Stimulated activated CD8-positive, alpha-beta memory T cell treated with anti-CD3 and anti-CD28 coated beads, Interleukin-4, amount 100 ng/mL, for 4 hours (primary cell): ENCODE measurements at regions not wholly inside any gene's neighbourhood (a gene's known extent, or its start where the extent isn't known, plus 50 kb on each side); places are given as distances from the start of the nearest gene placed in this dataset.
"Not testable (repeated sequence)": the region's sequence is repeated elsewhere in the genome, so short reads cannot be mapped to it uniquely, and the experiment has no call there.

Source experiments
- DNase-seq, 2 donors: peaks; one replicate each; pipeline ENCODE4 v3.0.0-alpha.2; 2020; ENCODE audit warnings: low read depth in 2 of 2, low spot score in 1 of 2

DNA sequence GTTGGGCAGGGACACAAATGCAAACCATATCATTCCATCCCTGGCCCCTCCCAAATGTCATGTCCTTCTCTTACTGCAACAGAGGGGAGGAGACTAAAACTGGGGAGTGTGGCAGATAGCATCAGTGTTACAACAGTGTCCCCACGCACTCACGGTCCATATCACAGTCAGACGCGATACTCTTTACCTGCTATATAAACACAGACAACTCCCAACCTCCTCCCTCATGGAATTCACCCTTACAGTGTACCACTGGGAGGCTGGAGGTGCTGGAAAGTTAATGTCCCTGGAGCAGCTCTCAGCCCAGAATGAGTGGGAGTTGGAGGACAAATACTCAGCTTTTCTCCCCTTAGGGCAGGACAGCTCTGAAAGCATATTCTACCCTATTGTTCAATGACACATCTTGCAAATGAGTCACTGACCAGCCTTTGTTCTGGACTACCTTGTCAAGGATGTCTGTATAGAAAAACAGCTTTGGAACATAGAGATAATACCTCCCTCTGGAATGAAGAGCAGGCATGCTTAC lies 445.9 kb downstream of the SETD4 start:
- DNase-seq: no peak

GRCh38 chr21:35611708-35612132 lies 448.6 kb downstream of the SETD4 start:
- DNase-seq: no peak

DNA sequence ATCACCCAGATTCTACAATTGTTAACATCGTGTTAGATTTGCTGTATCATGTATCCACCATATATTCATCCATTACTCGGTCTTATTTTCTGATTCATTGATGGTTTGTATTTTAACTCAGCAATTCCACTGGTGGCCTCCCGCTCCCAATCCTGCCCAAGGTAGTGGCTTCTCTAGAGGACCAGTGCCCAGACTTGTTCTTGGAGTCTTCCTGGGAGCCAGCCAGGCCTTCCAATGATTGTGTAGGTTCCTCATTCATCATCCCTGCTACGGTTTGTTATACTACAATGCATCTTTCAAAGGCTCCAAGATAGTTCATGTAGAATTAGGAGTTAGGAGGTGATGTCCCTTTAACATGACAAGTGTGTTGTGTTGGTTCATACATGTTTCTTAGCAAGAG lies 451.1 kb downstream of the SETD4 start:
- no peak for DNase-seq

- no peak for DNase-seq
Measured at GRCh38 chr21:35607406-35607805, 452.9 kb downstream of the SETD4 start.

- no peak for DNase-seq
Measured at GRCh38 chr21:35606578-35606977, 453.7 kb downstream of the SETD4 start.

DNA sequence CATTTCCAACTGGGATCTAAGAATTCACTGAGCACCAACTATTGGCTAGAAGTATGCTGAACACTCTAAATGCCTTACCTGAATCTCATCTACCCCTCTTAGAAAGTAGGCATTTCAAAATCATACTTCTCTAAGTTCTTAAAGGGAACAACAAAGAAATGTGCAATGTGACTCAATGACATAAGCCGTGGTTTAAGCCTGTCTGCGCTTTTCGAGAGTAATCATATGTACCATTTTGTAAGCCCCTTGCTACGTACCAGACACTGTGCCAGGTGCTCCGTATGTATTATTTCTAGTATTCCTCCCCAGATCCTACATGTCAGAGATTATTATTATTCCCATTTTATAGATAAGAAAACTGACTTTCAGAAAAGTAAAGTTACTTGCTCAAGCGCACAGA lies 454.2 kb downstream of the SETD4 start:
- no peak for DNase-seq

- DNase-seq: no peak
Measured at GRCh38 chr21:35603494-35603893, 456.8 kb downstream of the SETD4 start.

DNA sequence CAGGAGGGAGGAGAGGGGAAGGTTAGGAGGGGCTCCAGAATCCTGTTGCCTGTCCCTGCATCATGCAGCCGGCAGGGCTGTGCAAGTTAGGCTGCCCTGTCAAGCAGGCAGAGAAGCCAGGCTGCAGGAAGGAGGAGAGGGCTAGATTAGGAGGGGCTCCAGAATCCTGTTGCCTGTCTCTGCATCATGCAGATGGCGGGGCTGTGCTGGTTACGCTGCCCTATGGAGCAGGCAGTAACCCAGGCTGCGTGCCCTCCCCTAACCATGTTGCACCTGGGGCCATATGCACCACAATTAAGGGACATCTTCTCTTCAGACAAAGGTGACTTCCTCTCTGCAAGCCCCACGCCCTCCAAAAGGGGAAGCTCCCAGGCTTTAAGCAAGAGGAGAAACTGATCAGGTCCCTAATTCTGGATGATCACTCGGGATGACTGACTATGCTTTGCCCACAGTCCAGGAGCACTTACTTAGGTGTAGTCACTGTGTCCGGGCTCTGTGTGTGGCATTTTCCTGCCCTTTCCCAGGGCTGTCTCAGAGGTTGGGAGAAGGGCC lies 457.4 kb downstream of the SETD4 start:
- DNase-seq: no peak

- no peak for DNase-seq
Measured at GRCh38 chr21:35601211-35601610, 459.1 kb downstream of the SETD4 start.

DNA sequence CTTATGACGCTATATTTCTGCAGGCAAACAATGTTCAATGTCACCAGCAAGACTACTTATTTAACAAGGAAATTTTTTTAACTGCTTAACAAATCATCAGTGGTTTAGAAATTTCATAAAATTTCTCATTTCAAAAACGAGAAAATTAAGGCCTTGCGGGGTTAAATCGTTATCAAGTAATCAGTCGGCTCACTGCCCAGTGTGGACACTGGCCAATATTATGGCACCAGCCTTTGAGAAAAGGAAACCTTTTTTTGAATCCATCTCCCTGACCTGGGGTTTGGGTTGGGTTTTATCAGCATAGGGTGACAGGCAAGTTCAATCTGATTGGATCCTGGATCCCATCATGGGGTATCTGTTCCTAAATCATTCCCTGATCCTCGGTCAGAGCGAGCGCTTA lies 461.2 kb downstream of the SETD4 start:
- no peak for DNase-seq

DNA sequence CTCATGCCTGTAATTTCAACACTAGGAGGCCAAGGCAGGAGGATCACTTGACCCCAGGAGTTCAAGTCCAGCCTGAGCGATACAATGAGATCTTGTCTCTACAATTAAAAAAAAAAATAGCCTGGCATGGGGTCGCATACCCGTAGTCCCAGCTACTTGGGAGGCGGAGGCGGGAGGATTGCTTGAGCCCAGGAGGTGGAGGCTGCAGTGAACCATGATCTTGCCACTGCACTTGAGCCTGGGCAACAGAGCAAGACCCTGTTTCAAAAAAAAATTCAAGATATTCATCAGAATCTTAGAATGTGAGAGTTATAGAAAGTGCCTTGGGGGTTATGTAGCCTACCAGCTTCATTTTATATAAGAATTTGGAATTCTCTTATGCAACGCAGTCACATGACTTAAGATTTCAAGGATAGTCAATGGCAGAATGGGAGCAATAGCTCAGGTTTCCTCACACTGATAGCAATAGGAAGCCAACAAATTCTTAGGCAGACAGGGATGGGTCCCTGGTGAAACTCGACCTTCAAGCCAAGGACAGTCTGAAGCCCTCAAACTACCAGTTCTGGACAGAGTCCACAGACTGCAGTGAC lies 462.5 kb downstream of the SETD4 start:
- DNase-seq: no peak

DNA sequence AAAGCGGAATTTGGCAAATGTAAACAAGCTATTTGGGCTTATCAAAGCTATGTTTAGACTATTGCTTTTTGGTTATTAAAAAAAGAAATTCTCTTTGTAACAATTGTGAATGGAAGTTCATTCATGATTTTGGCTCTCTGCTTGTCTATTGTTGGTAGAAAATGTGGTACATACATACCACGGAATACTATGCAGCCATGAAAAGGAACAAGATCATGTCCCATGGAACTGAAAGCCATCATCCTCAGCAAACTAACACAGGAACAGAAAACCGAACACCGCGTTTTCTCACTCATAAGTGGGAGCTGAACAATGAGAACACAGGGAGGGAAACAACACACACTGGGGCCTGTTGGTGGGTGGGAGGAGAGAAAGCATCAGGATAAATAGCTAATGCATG lies 465.4 kb downstream of the SETD4 start:
- DNase-seq: no peak

- no peak for DNase-seq
Measured at GRCh38 chr21:35593000-35593502, 467.3 kb downstream of the SETD4 start.

GRCh38 chr21:35590284-35590683 lies 470.0 kb downstream of the SETD4 start:
- not testable (repeated sequence) for DNase-seq

GRCh38 chr21:35587841-35588380 lies 472.4 kb downstream of the SETD4 start:
- DNase-seq: no peak

DNA sequence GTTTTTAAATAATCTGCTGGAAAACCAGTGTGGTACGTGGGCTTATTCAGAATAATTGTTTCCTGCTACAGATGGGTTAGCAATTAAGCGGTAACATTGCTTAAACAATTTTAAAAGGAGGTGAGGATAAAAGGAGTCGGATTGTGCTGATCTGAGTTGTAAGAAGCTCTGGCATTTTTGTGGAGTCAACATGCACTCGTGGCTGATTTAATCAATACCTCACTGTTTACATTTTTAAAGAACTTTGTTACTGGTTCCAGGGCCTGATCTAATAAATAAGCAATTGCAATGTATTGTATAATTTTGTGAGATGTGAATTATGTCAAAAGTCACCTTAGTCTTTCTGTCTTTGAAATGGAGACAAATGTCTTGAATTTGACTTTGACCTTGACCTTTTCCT lies 474.0 kb downstream of the SETD4 start:
- DNase-seq: no peak

DNA sequence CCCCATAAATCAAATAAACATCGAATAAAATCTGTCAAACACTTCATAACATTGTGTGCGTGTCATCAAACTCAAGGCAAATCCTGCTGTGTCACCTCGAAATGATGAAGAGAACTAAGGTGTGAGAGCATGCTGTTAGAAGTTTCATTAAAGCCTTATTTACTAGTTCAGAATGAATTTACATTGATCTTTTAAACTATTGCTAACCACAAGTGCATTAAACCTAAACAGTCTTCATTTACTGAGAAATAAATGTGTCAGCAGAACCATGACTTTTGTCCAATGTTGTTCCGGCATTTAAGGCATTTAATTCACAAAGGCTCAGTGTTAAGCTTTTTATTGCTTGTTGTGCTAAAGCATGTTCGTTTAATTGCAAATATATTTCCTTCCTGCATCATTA lies 474.4 kb downstream of the SETD4 start:
- DNase-seq: no peak

DNA sequence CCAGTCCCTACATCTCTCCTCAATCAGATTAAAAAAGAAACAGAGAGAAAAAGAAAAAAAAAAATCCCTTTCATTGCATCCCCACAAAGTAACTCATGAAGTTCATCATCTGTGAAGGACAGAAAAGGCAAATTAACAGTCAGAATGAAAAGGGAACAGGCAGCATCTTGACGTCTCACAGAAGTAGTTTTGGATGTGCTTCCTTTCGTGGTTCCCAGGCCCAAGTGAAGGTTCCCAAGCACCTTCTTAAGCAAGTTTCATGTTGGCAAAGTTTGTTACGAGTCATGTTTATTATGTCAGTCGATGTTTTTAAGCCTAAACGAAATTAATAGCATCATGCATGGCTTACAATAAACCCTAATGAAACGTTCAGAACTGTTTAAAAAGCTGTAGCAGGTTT lies 475.2 kb downstream of the SETD4 start:
- no peak for DNase-seq

GRCh38 chr21:35583566-35584216 lies 476.6 kb downstream of the SETD4 start:
- DNase-seq: no peak

DNA sequence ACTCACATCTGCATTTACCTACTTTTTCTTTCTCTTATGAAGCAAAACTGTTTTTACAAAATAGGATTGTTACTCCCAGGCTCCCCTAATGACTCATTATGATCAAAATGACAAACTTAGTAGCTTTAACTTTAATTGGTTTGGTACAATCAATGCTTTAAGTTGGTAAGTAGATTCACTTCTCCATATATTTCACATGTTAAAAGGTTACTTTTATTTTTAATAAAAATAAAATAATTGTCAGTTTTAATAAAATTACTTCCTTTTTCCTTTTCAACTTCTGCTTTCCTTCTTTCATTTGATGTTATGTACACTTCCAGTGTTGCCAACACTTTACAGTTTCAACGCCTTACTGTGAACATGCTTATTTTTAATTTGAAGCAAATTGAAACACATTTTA lies 477.6 kb downstream of the SETD4 start:
- no peak for DNase-seq

DNA sequence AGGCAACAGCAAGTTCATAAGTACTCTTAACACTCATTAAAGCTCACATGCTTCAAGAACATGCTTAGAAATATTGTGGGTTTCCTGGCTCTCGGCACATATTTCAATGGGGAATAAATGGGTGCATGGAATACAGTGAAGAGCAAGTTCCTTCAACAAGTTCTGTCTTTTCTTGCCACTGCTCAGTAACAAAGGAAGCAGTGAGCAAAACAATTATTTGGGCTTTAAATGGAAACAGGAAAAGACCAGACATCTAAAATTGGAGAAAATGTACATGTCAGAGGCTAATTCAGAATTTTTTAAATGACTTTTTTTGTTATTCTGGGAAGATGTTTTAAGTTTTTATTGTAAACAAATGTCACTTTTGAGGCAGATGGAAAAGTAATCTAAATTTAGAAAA lies 478.7 kb downstream of the SETD4 start:
- DNase-seq: no peak
